NCI-H748 treated with DMSO at 0.1 percent for 48 hours (cell line): ENCODE measurements at regions not wholly inside any gene's neighbourhood (a gene's known extent, or its start where the extent isn't known, plus 50 kb on each side); places are given as distances from the start of the nearest gene placed in this dataset.
A peak's percentile ranks its signal among the peaks of the same experiment; 100 is the strongest.
"Not testable (repeated sequence)": the region's sequence is repeated elsewhere in the genome, so short reads cannot be mapped to it uniquely, and the experiment has no call there.

Experiments used
- DNase-seq: peaks from one replicate; lab custom pipeline; 2025; lab: John Stamatoyannopoulos, UW

DNA sequence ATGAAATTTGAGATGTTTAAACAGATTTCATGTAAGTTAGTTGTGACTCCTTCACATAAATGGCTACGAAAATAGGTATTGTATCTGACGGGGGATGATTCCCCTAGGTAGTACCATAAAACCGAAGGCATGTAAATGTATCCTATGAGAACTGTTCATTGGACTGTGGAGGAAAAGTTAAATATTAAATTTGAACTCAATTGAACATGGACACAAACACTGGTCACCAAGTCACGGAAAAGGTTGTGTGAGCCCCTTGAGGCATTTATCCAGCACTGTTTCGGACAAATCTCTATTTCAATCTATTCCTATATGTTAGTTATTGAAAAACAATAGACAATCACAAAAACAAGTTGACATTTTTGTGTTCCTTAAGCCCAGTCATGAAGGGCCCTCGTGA is 1014.3 kb upstream of the NOVA1 start:
- no peak for DNase-seq

DNA sequence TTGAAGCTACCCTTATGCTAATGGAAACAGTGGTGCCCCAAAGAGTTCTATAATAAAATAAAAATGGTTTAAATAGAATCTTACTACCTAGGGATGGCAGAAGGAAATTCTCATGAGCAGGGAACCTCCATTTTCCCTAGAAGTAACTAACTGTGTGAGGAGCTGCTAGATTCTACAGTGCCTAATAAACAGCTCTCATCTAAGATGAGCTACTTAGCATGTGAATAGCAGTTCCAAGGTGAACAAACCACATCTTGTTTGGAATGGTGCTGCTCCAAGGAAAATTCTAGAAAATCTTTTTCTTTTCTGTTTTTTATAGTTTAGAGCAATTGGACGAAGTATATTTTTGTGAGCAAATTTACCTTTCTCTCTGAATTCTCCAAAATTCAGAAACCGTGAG is 1015.3 kb upstream of the NOVA1 start:
- DNase-seq: no peak

- DNase-seq: no peak
Observed at GRCh38 chr14:27623782-27624181, 1025.9 kb upstream of the NOVA1 start.

DNA sequence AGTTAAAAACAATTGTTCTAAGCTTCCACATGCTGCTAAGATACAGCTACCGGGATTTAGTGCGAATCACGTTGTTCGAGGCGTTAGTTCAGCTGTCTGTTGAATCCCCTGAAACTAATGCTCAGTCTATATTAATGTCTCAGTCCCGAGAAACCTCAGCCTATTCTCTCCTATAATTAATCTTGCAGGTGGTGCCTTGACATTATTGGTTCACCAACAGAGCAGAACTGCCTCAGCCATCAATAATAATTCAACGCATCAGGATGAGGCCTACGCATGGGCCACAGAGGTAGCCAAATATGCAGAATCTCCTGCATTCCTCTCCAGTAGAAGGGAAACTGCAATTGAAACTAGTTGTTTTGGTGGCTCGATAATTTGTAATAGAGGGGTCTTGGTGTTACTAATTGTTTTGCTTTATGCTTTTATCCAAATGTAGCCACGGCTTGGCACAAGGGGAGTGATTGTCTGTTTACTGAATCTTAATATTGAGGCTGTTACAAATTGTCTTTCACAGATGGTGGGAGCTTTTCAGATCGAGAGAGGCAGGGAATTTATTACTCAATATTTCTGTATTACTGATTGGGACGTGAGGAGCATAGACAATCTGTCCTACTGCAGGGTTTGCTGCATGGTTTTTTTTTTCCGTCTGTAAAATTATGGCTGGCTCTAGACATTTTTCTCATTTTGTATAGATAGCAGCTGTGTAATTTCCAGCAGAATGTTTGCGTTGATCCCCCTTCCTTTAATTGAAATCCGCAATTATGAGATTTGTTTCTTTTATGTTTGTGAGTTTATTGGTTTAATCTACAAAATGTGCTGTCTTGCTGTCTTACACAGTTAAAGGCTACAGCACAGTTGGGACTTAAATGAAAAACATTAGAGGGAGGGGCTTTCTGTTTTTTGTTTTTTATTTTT is 1036.5 kb upstream of the NOVA1 start:
- no peak for DNase-seq

DNA sequence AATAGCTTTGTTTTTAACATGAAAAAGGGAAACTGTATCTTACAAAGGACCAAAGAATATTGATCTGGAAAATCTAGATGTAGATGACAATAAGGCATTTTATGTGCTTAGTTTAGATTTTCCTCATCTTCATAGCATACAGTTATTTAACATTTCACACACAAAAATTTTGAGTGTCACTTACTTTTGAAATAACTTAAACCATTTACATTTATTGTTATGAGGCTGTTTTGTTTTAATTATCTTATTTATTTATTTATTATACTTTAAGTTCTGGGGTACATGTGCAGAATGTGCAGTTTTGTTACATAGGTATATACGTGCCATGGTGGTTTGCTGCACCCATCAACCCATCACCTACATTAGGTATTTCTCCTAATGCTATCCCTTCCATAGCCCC is 1042.9 kb upstream of the NOVA1 start:
- DNase-seq: not testable (repeated sequence)

DNA sequence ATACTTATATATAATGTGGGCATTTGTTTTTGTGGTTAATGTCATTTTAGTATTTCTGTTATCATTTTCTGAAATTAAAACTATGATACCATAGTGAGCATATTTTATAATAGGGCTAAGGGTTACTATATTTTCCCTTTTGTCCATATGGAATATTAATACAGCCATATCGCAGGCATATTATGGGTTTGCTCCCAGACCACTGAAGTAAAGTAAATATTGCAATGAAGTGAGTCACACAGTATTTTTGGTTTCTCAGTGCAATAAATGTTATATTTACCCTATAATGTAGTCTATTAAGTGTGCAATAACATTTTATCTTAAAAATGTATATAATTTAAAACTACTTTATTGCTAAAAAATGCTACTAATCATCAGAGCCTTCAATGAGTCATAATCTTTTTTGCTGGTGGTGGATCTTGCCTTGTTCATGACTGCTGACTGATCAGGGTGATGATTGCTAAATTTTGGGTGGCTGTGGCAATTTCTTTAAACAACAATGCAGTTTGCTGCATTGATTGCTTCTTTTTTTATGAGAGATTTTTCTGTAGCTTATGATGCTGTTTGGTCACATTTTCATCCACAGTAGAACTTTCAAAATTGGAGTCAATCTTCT is 1044.5 kb upstream of the NOVA1 start:
- no peak for DNase-seq

GRCh38 chr14:27660683-27661082 is 1062.8 kb upstream of the NOVA1 start:
- DNase-seq: no peak

DNA sequence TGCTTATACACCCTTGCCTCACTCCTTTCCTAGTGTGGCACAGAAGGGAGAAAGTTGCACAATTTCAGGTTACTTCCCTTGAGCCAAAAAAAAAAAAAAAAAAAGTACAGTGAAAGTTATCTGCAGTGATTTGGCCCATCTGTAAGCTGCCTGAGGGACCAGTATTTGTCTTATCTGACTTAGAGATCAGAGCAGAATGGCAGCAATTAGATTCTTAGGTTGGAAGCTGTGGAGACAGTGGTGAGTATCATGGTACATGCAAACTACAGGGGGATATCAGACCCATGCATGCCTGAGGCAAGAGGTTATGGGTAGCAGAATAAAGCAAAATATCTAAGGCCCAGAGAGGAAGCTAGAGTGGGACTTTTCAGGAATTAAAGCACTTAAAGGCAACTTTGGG is 1070.7 kb upstream of the NOVA1 start:
- no peak for DNase-seq

DNA sequence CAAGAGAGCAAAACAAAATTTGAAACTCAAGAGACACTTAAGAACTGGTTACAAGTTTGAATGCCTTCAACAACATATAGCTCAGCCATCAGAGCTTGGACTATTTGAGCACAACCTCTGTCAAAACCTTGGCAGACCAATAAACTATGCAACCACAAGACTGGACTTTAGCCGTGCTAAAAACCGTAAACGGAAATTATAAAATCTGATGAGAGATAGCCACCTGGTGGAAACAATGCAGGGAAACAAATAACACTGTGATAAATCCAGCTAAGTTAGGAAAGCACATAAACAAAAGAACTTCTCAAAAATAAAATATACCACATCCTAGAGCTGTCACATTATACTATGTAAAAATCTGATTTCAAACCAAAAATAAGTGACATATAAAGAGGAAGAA is 1074.2 kb upstream of the NOVA1 start:
- DNase-seq: peak; percentile 55

DNA sequence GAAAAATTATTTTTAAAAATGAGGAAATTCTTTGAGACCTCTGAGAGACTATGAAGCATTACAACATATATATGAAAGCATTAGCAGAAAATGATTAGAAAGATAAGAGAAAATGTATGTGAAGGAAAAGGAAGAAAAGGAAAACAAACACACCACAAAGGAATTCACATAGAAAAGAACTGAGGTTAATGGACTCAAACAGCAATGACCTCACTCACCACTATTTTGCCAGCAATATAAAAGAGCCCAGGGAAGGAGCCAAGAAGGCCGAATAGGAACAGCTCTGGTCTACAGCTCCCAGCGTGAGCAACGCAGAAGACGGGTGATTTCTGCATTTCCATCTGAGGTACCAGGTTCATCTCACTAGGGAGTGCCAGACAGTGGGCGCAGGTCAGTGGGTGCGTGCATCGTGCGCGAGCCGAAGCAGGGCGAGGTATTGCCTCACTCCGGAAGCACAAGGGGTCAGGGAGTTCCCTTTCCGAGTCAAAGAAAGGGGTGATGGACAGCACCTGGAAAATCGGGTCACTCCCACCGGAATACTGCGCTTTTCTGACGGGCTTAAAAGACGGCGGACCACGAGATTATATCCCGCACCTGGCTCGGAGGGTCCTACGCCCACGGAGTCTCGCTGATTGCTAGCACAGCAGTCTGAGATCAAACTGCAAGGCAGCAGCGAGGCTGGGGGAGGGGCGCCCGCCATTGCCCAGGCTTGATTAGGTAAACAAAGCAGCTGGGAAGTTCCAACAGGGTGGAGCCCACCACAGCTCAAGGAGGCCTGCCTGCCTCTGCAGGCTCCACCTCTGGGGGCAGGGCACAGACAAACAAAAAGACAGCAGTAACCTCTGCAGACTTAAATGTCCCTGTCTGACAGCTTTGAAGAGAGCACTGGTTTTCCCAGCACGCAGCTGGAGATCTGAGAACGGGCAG is 1075.2 kb upstream of the NOVA1 start:
- peak; percentile 23 for DNase-seq

DNA sequence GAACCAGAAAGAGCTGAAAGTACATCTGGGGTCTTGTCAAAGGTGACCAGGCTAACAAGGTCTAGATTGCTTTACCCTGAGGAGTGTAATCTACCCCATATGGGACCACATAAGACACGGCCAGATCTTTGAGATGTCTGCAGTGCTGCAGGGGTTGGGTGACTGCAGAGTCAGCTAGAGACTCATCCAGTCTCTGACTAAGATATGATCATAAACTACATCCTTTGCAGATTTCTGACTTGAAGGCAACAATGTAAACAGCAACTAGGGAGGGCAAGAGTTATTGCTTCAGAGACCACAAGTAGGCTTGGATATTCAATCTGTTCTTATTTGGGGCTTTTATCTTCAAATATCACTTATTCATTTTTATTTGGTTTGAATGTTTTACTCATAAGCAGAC is 1080.5 kb upstream of the FOXG1 start:
- no peak for DNase-seq

DNA sequence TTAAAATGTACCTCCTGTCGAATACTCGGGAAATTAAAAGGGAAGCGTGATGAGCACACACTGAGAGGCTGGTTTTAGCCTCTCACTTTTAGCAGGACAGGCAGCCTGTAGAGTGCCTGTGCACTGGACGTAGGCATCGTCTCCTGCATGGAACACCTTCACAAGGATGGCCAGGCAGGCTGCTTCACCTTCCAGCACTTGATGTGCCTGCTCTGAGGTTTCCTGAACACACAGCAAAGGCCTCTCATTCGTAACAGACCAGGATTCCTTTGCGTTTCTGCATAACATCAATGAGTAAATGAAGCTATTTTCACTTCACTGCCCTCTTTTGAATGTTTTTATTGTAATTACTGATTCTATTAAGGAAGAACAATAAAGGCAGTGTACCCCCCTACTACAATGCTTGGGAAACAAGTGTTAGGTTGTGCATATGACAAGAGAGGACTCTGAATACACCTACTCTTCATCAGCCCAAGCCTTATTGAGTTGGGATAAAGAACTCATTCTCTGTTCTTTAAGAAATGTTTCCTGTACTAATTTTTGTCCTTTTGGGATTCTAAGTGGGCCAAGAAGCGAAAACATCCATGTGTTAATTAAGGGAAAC is 1077.6 kb upstream of the FOXG1 start:
- DNase-seq: no peak

- no peak for DNase-seq
Observed at GRCh38 chr14:27712364-27712763, 1054.2 kb upstream of the FOXG1 start.

- no peak for DNase-seq
Observed at GRCh38 chr14:27715561-27715960, 1051.0 kb upstream of the FOXG1 start.

GRCh38 chr14:27721760-27722159 is 1044.8 kb upstream of the FOXG1 start:
- DNase-seq: no peak

GRCh38 chr14:27725482-27725881 is 1041.1 kb upstream of the FOXG1 start:
- no peak for DNase-seq

DNA sequence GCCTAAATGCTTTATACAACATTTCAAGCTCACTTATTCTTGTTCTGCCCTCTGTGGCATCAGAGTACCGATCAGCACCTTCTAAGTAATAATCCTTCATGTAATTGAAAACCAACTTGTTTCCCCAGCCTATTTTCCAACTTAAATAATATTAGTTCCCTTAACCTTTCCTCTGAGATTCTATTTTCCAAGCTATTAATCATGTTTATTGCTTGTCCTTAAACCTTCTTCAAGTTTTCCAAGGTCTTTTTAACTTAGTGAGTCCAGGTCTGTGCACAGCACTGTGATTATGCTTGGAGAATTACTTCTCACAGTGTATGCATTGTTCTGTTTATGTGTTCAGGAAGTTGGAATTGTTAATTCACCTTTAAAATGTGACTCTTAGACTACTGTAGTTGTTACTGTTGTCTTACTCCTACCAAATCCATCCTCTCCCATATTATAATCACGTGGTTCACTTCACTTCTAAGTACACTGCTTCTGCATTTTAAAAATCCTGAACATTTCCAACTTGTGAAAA is 1039.3 kb upstream of the FOXG1 start:
- DNase-seq: peak; percentile 19

DNA sequence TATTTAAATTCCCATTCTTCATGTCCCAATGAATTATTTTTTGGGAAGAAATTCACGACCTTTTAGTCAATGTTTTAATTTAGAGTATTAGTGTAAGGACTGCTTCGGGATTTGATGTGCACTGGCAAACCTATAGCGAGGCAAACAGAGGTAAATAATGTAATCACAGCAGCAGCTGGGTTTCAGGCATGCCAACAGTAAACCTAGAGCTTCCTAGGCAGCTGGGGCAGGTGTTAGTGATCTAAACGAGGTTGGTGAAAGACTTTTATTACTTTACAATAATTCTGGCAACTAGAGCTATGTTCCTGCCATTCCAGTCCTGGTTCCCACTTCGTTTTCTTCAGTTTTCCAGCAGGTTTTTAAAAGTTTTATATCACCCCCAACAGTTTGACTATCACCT is 1036.4 kb upstream of the FOXG1 start:
- DNase-seq: no peak

DNA sequence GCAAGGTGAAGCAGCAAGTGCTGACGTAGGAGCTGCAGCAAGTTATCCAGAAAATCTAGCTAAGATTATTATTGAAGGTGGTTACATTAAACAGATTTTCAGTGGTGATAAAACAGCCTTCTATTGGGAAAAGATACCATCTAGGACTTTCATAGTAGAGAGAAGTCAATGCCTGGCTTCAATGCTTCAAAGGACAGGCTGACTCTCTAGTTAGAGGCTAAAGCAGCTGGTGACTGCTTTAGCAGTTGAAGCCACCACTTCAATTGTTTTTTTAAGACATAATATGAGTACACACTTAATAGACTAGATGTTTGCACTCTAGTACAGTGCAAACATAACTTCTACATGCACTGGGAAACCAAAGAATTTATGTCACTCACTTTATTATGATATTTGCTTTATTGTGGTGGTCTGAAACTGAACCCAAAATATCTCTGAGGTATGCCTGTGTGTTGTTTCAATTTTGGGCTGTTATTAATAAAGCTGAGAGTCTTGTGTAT is 1026.9 kb upstream of the FOXG1 start:
- DNase-seq: no peak

DNA sequence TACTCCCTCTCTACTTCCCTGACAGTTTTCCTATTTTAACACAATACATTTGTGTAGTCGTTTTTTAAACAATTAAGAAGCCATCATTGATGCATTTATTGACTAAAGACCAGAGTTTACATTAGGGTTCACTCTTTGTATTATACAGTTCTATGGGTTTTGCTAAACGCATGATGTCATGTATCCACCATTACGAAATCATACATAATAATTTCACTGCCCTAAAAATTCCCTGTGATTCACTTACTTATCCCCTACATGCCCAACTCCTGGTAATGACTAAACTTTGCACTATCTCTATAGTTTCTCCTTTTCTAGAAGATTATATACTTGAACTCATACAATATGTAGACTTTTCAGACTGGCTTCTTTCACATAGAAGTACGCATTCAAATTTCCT is 1016.5 kb upstream of the FOXG1 start:
- no peak for DNase-seq

- DNase-seq: not testable (repeated sequence)
Observed at GRCh38 chr14:27757642-27758041, 1008.9 kb upstream of the FOXG1 start.

- not testable (repeated sequence) for DNase-seq
Observed at GRCh38 chr14:27760367-27760766, 1006.2 kb upstream of the FOXG1 start.
